ENCODE measurements at regions not wholly inside any gene's neighbourhood (a gene's known extent, or its start where the extent isn't known, plus 50 kb on each side); places are given as distances from the start of the nearest gene placed in this dataset.
"Not testable (repeated sequence)": the region's sequence is repeated elsewhere in the genome, so short reads cannot be mapped to it uniquely, and the experiment has no call there.

GRCh38 chr12:62050785-62051184, 209.4 kb upstream of the USP15 start:
- in situ Hi-C loops (cut with HindIII; ENCODE audit: low pct_ligation_motif_present, low sequenced_read_pairs), result no loop called here
- no peaks in the 10 kb centered on the region for H3K27me3 ChIP-seq (replicated peaks)
- TF ChIP-seq CTCF (IDR thresholded peaks at IDR 0.05; ENCODE audit: low read depth, low read length, missing control alignments), result no peak
- no peak for DNase-seq
- H3K27ac ChIP-seq, result no peak overlapping the region
- H3K36me3 ChIP-seq (replicated peaks), result no peaks in the 10 kb centered on the region
- no peak overlapping the region for H3K4me3 ChIP-seq (ENCODE audit: low read depth, low read length)

GRCh38 chr12:62069976-62070375, 190.2 kb upstream of the USP15 start:
- Histone ChIP-seq H3K4me3 (ENCODE audit: low read depth, low read length) (no peak overlapping the region), H3K27me3 (replicated peaks) (no peaks in the 10 kb centered on the region), H3K36me3 (replicated peaks) (no peaks in the 10 kb centered on the region), H3K27ac (no peak overlapping the region)
- no peak for DNase-seq
- in situ Hi-C loops (cut with HindIII; ENCODE audit: low pct_ligation_motif_present, low sequenced_read_pairs), result no loop called here
- TF ChIP-seq CTCF (IDR thresholded peaks at IDR 0.05; ENCODE audit: low read depth, low read length, missing control alignments), result no peak

- in situ Hi-C loops (cut with HindIII; ENCODE audit: low pct_ligation_motif_present, low sequenced_read_pairs); H3K4me3 ChIP-seq (ENCODE audit: low read depth, low read length); H3K27me3 ChIP-seq (replicated peaks); H3K36me3 ChIP-seq (replicated peaks); DNase-seq; H3K27ac ChIP-seq: not testable (repeated sequence)
Observed at GRCh38 chr12:62073236-62073635, 187.0 kb upstream of the USP15 start.

GRCh38 chr12:62075870-62076269, 184.3 kb upstream of the USP15 start:
- no peak for DNase-seq
- Histone ChIP-seq H3K27ac (no peak overlapping the region), H3K4me3 (ENCODE audit: low read depth, low read length) (no peak overlapping the region), H3K36me3 (replicated peaks) (no peaks in the 10 kb centered on the region), H3K27me3 (replicated peaks) (no peaks in the 10 kb centered on the region)
- in situ Hi-C loops (cut with HindIII; ENCODE audit: low pct_ligation_motif_present, low sequenced_read_pairs), result no loop called here
- TF ChIP-seq CTCF (IDR thresholded peaks at IDR 0.05; ENCODE audit: low read depth, low read length, missing control alignments), result no peak

- no peaks in the 10 kb centered on the region for H3K36me3 ChIP-seq (replicated peaks)
- H3K4me3 ChIP-seq (ENCODE audit: low read depth, low read length), result no peak overlapping the region
- H3K27ac ChIP-seq, result no peak overlapping the region
- in situ Hi-C loops (cut with HindIII; ENCODE audit: low pct_ligation_motif_present, low sequenced_read_pairs), result no loop called here
- no peak for DNase-seq
- TF ChIP-seq CTCF (IDR thresholded peaks at IDR 0.05; ENCODE audit: low read depth, low read length, missing control alignments), result no peak
- no peaks in the 10 kb centered on the region for H3K27me3 ChIP-seq (replicated peaks)
Observed at GRCh38 chr12:62078020-62078419, 182.2 kb upstream of the USP15 start.

GRCh38 chr12:62082448-62082847, 177.8 kb upstream of the USP15 start:
- H3K27ac ChIP-seq, result no peak overlapping the region
- no peak for DNase-seq
- H3K27me3 ChIP-seq (replicated peaks), result no peaks in the 10 kb centered on the region
- in situ Hi-C loops (cut with HindIII; ENCODE audit: low pct_ligation_motif_present, low sequenced_read_pairs), result no loop called here
- TF ChIP-seq CTCF (IDR thresholded peaks at IDR 0.05; ENCODE audit: low read depth, low read length, missing control alignments), result no peak
- no peak overlapping the region for H3K4me3 ChIP-seq (ENCODE audit: low read depth, low read length)
- no peaks in the 10 kb centered on the region for H3K36me3 ChIP-seq (replicated peaks)

Data from brain microvascular endothelial cell (primary cell).